Colonic mucosa (tissue), 4 donors: ENCODE measurements at regions not wholly inside any gene's neighbourhood (a gene's known extent, or its start where the extent isn't known, plus 50 kb on each side); places are given as distances from the start of the nearest gene placed in this dataset.

Experiments used
- DNase-seq: peaks from one replicate; pipeline ENCODE4 v3.0.0-alpha.2; 2020
- H3K27ac ChIP-seq: fragments of 200-600 bp; one replicate; pipeline ENCODE4 v1.8.0; 2021
- H3K27me3 ChIP-seq: fragments of 200-600 bp; one replicate; pipeline ENCODE4 v1.8.0; 2021
- H3K36me3 ChIP-seq: fragments of 200-600 bp; one replicate; pipeline ENCODE4 v1.8.0; 2021
- H3K4me1 ChIP-seq: fragments of 200-600 bp; one replicate; pipeline ENCODE4 v1.8.0; 2021; ENCODE audit warnings: mild to moderate bottlenecking
- H3K4me3 ChIP-seq: fragments of 200-600 bp; one replicate; pipeline ENCODE4 v1.8.0; 2021
- H3K9ac ChIP-seq, 2 donors: one replicate each; pipeline ENCODE4 v1.7.0; 2013; ENCODE audit warnings: control low read depth in 2 of 2, low read depth in 2 of 2, low read length in 2 of 2
- H3K9me3 ChIP-seq: fragments of 200-600 bp; one replicate; pipeline ENCODE4 v1.8.0; 2021
- intact Hi-C: fragments of 100-400 bp; cut with DNase I; formaldehyde crosslinking; loops from one replicate; pipeline ENCODE4 v1.14.1; 2022
- TF ChIP-seq, protein P1 (sequence below): fragments of 200-600 bp; IDR thresholded peaks from one replicate; pipeline ENCODE4 v1.8.0; 2022; ENCODE audit warnings: antibody characterized with exemption, mild to moderate bottlenecking
- donor health status: healthy.
- donor health status: DM: no; HTN: no; CAD: no.
- donor health status: DM: no; HTN: no; CAD: no.

GRCh38 chr1:29511436-29511835, 275.1 kb downstream of the PTPRU start:
- H3K27me3 ChIP-seq, result peaks cover 6% of the 10 kb centered on the region

GRCh38 chr1:29508458-29509107, 272.3 kb downstream of the PTPRU start:
- intact Hi-C loops, result no loop called here
- H3K27ac ChIP-seq, result no peak overlapping the region

More at GRCh38 chr1:29511436-29511835, 275.1 kb downstream of the PTPRU start:
- intact Hi-C loops, result no loop called here
- H3K27ac ChIP-seq, result no peak overlapping the region
- no peaks in the 10 kb centered on the region for H3K9me3 ChIP-seq
- no peak overlapping the region for H3K9ac ChIP-seq
- H3K4me3 ChIP-seq, result no peak overlapping the region
- TF ChIP-seq, protein P1, sequence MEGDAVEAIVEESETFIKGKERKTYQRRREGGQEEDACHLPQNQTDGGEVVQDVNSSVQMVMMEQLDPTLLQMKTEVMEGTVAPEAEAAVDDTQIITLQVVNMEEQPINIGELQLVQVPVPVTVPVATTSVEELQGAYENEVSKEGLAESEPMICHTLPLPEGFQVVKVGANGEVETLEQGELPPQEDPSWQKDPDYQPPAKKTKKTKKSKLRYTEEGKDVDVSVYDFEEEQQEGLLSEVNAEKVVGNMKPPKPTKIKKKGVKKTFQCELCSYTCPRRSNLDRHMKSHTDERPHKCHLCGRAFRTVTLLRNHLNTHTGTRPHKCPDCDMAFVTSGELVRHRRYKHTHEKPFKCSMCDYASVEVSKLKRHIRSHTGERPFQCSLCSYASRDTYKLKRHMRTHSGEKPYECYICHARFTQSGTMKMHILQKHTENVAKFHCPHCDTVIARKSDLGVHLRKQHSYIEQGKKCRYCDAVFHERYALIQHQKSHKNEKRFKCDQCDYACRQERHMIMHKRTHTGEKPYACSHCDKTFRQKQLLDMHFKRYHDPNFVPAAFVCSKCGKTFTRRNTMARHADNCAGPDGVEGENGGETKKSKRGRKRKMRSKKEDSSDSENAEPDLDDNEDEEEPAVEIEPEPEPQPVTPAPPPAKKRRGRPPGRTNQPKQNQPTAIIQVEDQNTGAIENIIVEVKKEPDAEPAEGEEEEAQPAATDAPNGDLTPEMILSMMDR, result no peak
- H3K4me1 ChIP-seq, result no peaks in the 10 kb centered on the region
- H3K36me3 ChIP-seq, result no peaks in the 10 kb centered on the region
- no peak for DNase-seq

GRCh38 chr1:29506678-29507225, 270.4 kb downstream of the PTPRU start:
- intact Hi-C loops, result no loop called here
- H3K9me3 ChIP-seq, result no peaks in the 10 kb centered on the region
- H3K36me3 ChIP-seq, result no peaks in the 10 kb centered on the region
- DNase-seq, result peak; percentile 8
- no peak overlapping the region for H3K27ac ChIP-seq
- no peaks in the 10 kb centered on the region for H3K4me1 ChIP-seq
- TF ChIP-seq, protein P1, result no peak
- H3K9ac ChIP-seq, result no peak overlapping the region
- H3K27me3 ChIP-seq, result peaks cover 6% of the 10 kb centered on the region
- H3K4me3 ChIP-seq, result no peak overlapping the region

More at GRCh38 chr1:29508458-29509107, 272.3 kb downstream of the PTPRU start:
- H3K9me3 ChIP-seq, result no peaks in the 10 kb centered on the region
- DNase-seq, result no peak
- H3K27me3 ChIP-seq, result peaks cover 6% of the 10 kb centered on the region
- TF ChIP-seq, protein P1, result no peak
- H3K4me3 ChIP-seq, result no peak overlapping the region
- H3K9ac ChIP-seq, result no peak overlapping the region
- no peaks in the 10 kb centered on the region for H3K36me3 ChIP-seq
- no peaks in the 10 kb centered on the region for H3K4me1 ChIP-seq

DNA sequence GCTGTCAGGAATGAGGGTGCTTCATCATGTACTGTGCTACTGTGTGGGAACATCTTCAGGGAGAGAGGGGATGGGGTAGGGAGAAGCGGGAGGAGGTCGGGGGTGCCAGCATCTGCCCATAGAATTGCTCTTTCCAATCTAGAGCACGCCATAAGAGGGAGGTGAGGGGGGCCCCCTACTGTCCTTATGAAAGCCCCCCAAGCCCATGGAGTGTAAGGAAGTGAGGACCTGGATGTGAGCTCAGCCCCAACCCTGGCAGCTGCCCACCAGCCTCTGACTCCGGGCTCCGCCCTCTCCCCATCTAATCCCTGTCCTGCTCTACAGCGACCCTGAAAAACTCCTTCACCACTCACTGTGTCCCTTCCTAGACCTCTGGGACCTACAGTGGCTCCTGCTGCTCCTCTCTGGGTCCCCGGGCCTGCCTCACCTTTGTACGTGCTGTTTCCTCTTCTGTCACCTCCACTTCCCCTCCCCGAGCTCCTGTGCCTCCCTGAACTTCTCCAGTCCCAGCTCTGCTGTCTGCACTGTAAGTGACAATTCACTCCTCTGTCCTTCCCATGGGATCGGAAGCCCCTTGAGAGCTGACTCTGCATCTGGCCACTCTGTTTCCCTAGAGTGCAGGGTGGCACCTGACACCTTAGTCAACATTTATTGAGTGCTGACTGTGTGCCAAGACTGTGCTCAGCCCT, 269.4 kb downstream of the PTPRU start:
- Histone ChIP-seq H3K27ac (no peak overlapping the region), H3K9me3 (no peaks in the 10 kb centered on the region), H3K27me3 (peaks cover 6% of the 10 kb centered on the region), H3K4me3 (no peak overlapping the region), H3K4me1 (no peaks in the 10 kb centered on the region), H3K9ac (no peak overlapping the region), H3K36me3 (no peaks in the 10 kb centered on the region)
- TF ChIP-seq, protein P1, result no peak
- DNase-seq, result peak; percentile 6
- intact Hi-C loops, result no loop called here

DNA sequence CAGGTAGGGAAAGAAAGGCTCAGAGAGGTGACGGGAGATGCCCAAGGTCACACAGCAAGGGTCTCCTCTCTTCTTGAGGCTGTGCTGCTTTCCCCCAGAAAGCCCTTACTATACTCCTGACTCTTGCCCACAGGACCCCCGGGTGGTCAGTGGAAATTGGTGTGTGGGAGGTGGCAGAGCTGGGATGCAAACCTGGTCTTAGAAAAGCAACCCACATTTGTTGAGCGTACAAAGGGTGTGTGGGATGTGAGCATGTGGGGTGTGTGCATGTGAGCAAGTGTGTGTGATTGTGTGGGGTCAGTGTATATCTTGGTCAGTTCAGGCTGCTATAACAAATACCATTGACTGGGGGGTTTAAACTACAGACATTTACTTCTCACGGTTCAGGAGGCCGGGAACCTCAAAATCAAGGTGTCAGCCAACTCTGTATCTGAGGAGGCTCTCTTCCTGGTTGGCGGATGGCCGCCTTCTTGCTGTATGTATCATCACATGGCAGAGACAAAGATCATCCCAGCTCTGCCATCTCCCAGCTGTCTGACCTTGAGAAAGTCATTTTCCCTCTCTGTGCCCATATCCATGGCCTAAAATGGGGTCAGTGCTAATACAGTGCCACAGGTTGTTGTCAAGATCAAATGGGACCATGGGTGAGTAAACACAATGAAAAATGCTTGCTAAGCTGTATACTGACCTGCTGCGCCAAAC, 268.5 kb downstream of the PTPRU start:
- no peak overlapping the region for H3K4me3 ChIP-seq
- no peaks in the 10 kb centered on the region for H3K4me1 ChIP-seq
- TF ChIP-seq, protein P1, result no peak
- H3K9me3 ChIP-seq, result no peaks in the 10 kb centered on the region
- peak; percentile 2 for DNase-seq
- peaks cover 2% of the 10 kb centered on the region for H3K27me3 ChIP-seq
- no peak overlapping the region for H3K27ac ChIP-seq
- no peak overlapping the region for H3K9ac ChIP-seq
- no peaks in the 10 kb centered on the region for H3K36me3 ChIP-seq
- intact Hi-C loops, result no loop called here
